NCI-H345 treated with DMSO at 0.1 percent for 48 hours (cell line): ENCODE measurements at regions not wholly inside any gene's neighbourhood (a gene's known extent, or its start where the extent isn't known, plus 50 kb on each side); places are given as distances from the start of the nearest gene placed in this dataset.

Source experiments
- DNase-seq: peaks from one replicate; lab custom pipeline; 2025; ENCODE audit not compliant: unreplicated experiment; lab: John Stamatoyannopoulos, UW

- DNase-seq: no peak
Measured at GRCh38 chr6:105911106-105911629, 175.0 kb upstream of the PRDM1 start.

GRCh38 chr6:105909106-105909505 is 177.0 kb upstream of the PRDM1 start:
- DNase-seq: no peak

- DNase-seq: no peak
Measured at GRCh38 chr6:105907991-105908390, 178.1 kb upstream of the PRDM1 start.

- no peak for DNase-seq
Measured at GRCh38 chr6:105907301-105907700, 178.8 kb upstream of the PRDM1 start.

GRCh38 chr6:105902401-105903031 is 183.6 kb upstream of the PRDM1 start:
- no peak for DNase-seq

GRCh38 chr6:105901583-105901982 is 184.6 kb upstream of the PRDM1 start:
- DNase-seq: no peak

GRCh38 chr6:105900125-105900937 is 185.8 kb upstream of the PRDM1 start:
- no peak for DNase-seq

- DNase-seq: no peak
Measured at GRCh38 chr6:105898286-105898685, 187.8 kb upstream of the PRDM1 start.

GRCh38 chr6:105897131-105897530 is 189.0 kb upstream of the PRDM1 start:
- DNase-seq: no peak

- peak; percentile 13 for DNase-seq
Measured at GRCh38 chr6:105896821-105897095, 189.4 kb upstream of the PRDM1 start.

GRCh38 chr6:105896052-105896820 is 189.9 kb upstream of the PRDM1 start:
- no peak for DNase-seq

- no peak for DNase-seq
Measured at GRCh38 chr6:105894556-105894955, 191.6 kb upstream of the PRDM1 start.

- DNase-seq: no peak
Measured at GRCh38 chr6:105893741-105894140, 192.4 kb upstream of the PRDM1 start.

- DNase-seq: no peak
Measured at GRCh38 chr6:105892577-105893262, 193.4 kb upstream of the PRDM1 start.

GRCh38 chr6:105890521-105891244 is 195.5 kb upstream of the PRDM1 start:
- no peak for DNase-seq

- no peak for DNase-seq
Measured at GRCh38 chr6:105889902-105890301, 196.2 kb upstream of the PRDM1 start.

GRCh38 chr6:105886814-105887544 is 199.2 kb upstream of the PRDM1 start:
- no peak for DNase-seq

GRCh38 chr6:105886066-105886813 is 199.9 kb upstream of the PRDM1 start:
- DNase-seq: no peak

GRCh38 chr6:105884426-105884825 is 201.7 kb upstream of the PRDM1 start:
- DNase-seq: no peak
